Left lung (tissue), 4 donors: ENCODE measurements at regions not wholly inside any gene's neighbourhood (a gene's known extent, or its start where the extent isn't known, plus 50 kb on each side); places are given as distances from the start of the nearest gene placed in this dataset.
"Not testable (repeated sequence)": the region's sequence is repeated elsewhere in the genome, so short reads cannot be mapped to it uniquely, and the experiment has no call there.

Experiments used
- ATAC-seq: fragments of 200-7000 bp; cut with Tn5 transposase; one replicate; pipeline ENCODE4 v1.9.1; 2020; ENCODE audit warnings: moderate library complexity
- DNase-seq, 4 donors: peaks; one replicate each; pipeline ENCODE4 v3.0.0-alpha.2; 2013 to 2020
- H3K27ac ChIP-seq, 2 donors: fragments of 200-600 bp; sonication (generic) in 1 of 2; one replicate each; pipeline versions ENCODE4 v1.5.0 to v1.8.0; 2020 to 2021
- H3K27me3 ChIP-seq, 2 donors: fragments of 200-600 bp; sonication (generic) in 1 of 2; one replicate each; pipeline versions ENCODE4 v1.5.0 to v1.8.0; 2020 to 2021
- H3K36me3 ChIP-seq, 2 donors: fragments of 200-600 bp; sonication (generic) in 1 of 2; one replicate each; pipeline versions ENCODE4 v1.5.0 to v1.8.0; 2020 to 2021
- H3K4me1 ChIP-seq, 2 donors: fragments of 200-600 bp; one replicate each; pipeline ENCODE4 v1.8.0; 2021
- H3K4me3 ChIP-seq, 2 donors: fragments of 200-600 bp; sonication (generic) in 1 of 2; one replicate each; pipeline versions ENCODE4 v1.5.0 to v1.8.0; 2020 to 2021; ENCODE audit warnings: mild to moderate bottlenecking in 1 of 2
- H3K9me3 ChIP-seq, 2 donors: fragments of 200-600 bp; sonication (generic) in 1 of 2; one replicate each; pipeline versions ENCODE4 v1.5.0 to v1.8.0; 2020 to 2021
- CTCF ChIP-seq, 2 donors: fragments of 200-600 bp; sonication (generic) in 1 of 2; IDR thresholded peaks; one replicate each; pipeline versions ENCODE4 v1.5.0 to v1.8.0; 2021; ENCODE audit warnings: antibody characterized with exemption in 2 of 2
- intact Hi-C, 2 donors: fragments of 100-400 bp; cut with DNase I; formaldehyde crosslinking; loops; one replicate each; pipeline versions ENCODE4 v1.11.2 to v1.14.2; 2022
- donor health status: DM: no; HTN: yes; CAD: no.
- donor health status: DM: no; HTN: no; CAD: no.

GRCh38 chr2:239596253-239596652, 195.4 kb upstream of the HDAC4 start:
- ATAC-seq (no peak), DNase-seq (no peak)
- no peak for TF ChIP-seq CTCF (IDR thresholded peaks at IDR 0.05)
- Histone ChIP-seq H3K9me3 (no peaks in the 10 kb centered on the region), H3K27ac (no peak overlapping the region), H3K4me3 (no peak overlapping the region), H3K27me3 (no peaks in the 10 kb centered on the region), H3K36me3 (no peaks in the 10 kb centered on the region), H3K4me1 (no peaks in the 10 kb centered on the region)
- intact Hi-C loops, result no loop called here

- H3K4me3 ChIP-seq, result no peak overlapping the region
- no peaks in the 10 kb centered on the region for H3K27me3 ChIP-seq
- H3K9me3 ChIP-seq, result no peaks in the 10 kb centered on the region
- H3K36me3 ChIP-seq, result no peaks in the 10 kb centered on the region
- DNase-seq, result peak in 1 of 4 donors; percentile 28
- no peak for TF ChIP-seq CTCF (IDR thresholded peaks at IDR 0.05)
- intact Hi-C loops, result no loop called here
- H3K4me1 ChIP-seq, result no peaks in the 10 kb centered on the region
- ATAC-seq, result no peak
- H3K27ac ChIP-seq, result no peak overlapping the region
Measured at GRCh38 chr2:239595726-239596125, 194.9 kb upstream of the HDAC4 start.

- no peaks in the 10 kb centered on the region for H3K9me3 ChIP-seq
- no peak overlapping the region for H3K27ac ChIP-seq
- ATAC-seq (no peak), DNase-seq (peak in 2 of 4 donors; percentile 24 to 42)
- intact Hi-C loops, result no loop called here
- H3K4me3 ChIP-seq, result no peak overlapping the region
- no peaks in the 10 kb centered on the region for H3K27me3 ChIP-seq
- H3K36me3 ChIP-seq, result no peaks in the 10 kb centered on the region
- no peak for TF ChIP-seq CTCF (IDR thresholded peaks at IDR 0.05)
- H3K4me1 ChIP-seq, result no peaks in the 10 kb centered on the region
Measured at GRCh38 chr2:239594772-239595608, 194.2 kb upstream of the HDAC4 start.

GRCh38 chr2:239594019-239594771, 193.4 kb upstream of the HDAC4 start:
- Histone ChIP-seq H3K4me1 (no peaks in the 10 kb centered on the region), H3K27ac (no peak overlapping the region), H3K36me3 (no peaks in the 10 kb centered on the region), H3K9me3 (no peaks in the 10 kb centered on the region), H3K4me3 (no peak overlapping the region), H3K27me3 (no peaks in the 10 kb centered on the region)
- TF ChIP-seq CTCF (IDR thresholded peaks at IDR 0.05), result no peak
- ATAC-seq, result no peak
- DNase-seq, result peak in 2 of 4 donors; percentile 22 to 50
- intact Hi-C loops, result no loop called here

- no peak for ATAC-seq
- TF ChIP-seq CTCF (IDR thresholded peaks at IDR 0.05), result no peak
Measured at GRCh38 chr2:239593455-239593854, 192.6 kb upstream of the HDAC4 start.

GRCh38 chr2:239592629-239593290, 191.9 kb upstream of the HDAC4 start:
- H3K36me3 ChIP-seq, H3K4me3 ChIP-seq, H3K4me1 ChIP-seq, H3K27ac ChIP-seq, DNase-seq, H3K27me3 ChIP-seq, ATAC-seq, intact Hi-C loops, H3K9me3 ChIP-seq: not testable (repeated sequence)

More at GRCh38 chr2:239593455-239593854, 192.6 kb upstream of the HDAC4 start:
- Histone ChIP-seq H3K36me3 (no peaks in the 10 kb centered on the region), H3K9me3 (no peaks in the 10 kb centered on the region), H3K4me1 (no peaks in the 10 kb centered on the region), H3K4me3 (no peak overlapping the region), H3K27me3 (no peaks in the 10 kb centered on the region), H3K27ac (no peak overlapping the region)
- DNase-seq, result no peak
- intact Hi-C loops, result no loop called here
